HG03139 (cell line): ENCODE measurements at regions not wholly inside any gene's neighbourhood (a gene's known extent, or its start where the extent isn't known, plus 50 kb on each side); places are given as distances from the start of the nearest gene placed in this dataset.

Experiments used
- ATAC-seq: cut with Tn5 transposase; IDR thresholded peaks from one replicate; pipeline ENCODE4 v1.9.1; 2021; ENCODE audit not compliant: unreplicated experiment

GRCh38 chr1:56002231-56002630 is 577.1 kb downstream of the PLPP3 start:
- ATAC-seq, result no peak

DNA sequence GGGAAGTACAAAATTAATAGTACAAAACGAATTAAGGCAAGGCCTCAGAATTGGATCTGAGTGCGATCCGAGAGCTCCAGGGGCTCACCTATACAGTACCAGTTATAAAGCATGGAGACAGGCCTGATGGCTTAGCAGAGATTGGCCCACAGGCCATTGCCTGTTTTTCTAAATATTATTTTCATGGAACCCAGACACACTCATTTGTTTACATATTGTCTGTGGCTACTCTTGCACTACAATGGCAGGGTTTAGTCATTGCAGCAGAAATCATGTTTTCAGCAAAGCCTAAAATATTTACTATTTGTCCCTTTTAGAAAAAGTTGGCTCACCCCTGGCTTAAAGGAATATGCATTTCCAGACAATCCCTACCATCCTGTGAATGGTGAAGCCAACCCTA is 578.9 kb downstream of the PLPP3 start:
- no peak for ATAC-seq

- no peak for ATAC-seq
Measured at GRCh38 chr1:55997536-55997935, 581.8 kb downstream of the PLPP3 start.

- no peak for ATAC-seq
Measured at GRCh38 chr1:55993646-55994318, 585.6 kb downstream of the PLPP3 start.

GRCh38 chr1:55990007-55990406 is 589.4 kb downstream of the PLPP3 start:
- no peak for ATAC-seq

GRCh38 chr1:55988963-55989452 is 590.4 kb downstream of the PLPP3 start:
- no peak for ATAC-seq

DNA sequence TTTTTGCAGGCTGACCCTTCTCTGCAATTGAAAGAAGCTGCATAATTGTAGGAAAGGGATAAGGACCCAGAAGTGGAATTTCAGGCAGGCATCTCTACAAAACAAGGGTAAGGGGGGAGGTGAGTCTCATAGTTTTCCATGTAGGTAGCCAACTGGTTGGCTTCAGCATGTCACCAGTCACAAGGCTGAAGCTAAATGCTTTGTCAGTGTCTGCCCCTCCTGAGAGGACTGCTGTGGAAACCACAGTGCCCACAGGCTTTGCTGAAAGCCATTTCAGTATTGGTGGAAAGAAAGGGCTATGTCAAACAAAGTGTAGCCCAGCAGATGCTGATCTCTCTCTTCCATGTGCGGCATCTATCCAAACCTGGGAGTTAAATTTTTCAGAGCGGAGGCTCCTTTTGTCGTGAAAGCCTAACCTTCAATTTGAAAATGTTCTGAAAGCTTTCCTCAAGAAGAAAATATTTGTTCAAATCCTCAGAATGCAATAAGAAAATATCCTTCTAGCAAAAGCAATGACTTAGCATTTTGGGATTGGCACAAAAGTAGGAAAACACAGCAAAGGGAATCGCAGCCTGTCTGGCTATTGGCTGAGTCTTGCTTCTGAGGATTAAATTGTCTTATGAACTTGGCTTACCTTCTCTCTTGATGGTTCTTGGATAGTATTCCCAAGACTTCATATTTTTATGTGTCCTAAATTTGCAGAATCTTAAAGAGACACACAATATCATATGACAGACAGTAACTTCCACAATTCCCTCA is 591.7 kb downstream of the PLPP3 start:
- ATAC-seq, result no peak

- no peak for ATAC-seq
Measured at GRCh38 chr1:55986003-55986402, 593.4 kb downstream of the PLPP3 start.

DNA sequence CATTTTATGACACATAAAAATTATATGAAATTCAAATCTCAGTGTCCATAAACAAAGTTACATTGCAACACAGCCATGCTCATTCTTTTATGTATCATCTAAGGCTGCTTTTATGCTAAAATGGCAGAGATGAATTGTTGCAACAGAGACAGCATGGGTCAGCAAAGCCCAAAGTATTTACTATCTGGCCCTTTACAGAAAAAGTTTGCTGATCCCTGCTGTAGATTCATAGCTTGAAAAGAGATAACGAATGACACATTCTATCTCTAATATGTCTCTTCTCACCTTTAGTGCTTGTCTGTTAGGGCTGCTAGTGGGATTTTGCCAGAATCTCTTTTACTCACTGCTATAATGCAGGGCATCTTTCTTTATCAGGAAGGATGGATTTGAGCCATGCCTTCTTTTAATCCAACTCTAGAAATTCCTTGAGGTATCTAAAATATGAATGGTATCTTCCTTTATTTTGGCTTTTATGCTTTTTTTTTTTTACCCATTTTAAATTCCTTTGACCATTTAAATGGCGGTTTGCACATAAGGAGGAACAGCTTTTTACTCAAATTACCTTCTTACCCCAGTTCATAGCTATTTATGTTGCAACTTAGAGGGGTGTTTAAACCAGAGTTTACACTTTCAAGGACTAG is 598.2 kb downstream of the PLPP3 start:
- ATAC-seq, result no peak

DNA sequence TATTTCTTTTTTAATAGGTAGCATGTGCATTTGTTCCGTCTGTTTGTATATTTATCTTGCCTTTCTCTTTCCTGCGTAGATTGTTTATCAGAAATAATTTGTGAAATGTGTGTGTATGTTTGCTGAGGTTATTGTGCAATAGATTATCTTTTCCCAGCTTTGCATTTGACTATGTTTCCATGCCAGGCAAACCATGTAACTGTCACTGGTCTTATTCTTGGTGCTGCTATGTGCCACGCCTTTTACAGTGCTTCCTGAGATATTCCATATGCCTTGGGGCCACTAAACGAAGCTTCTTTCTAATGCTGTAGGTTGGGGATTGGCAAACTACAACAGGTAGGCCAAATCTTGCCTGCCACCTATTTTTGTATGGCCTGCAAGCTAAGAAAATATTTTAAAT is 598.8 kb downstream of the PLPP3 start:
- no peak for ATAC-seq

- no peak for ATAC-seq
Measured at GRCh38 chr1:55974714-55975441, 604.5 kb downstream of the PLPP3 start.

GRCh38 chr1:55970526-55971110 is 608.7 kb downstream of the PLPP3 start:
- ATAC-seq, result no peak

DNA sequence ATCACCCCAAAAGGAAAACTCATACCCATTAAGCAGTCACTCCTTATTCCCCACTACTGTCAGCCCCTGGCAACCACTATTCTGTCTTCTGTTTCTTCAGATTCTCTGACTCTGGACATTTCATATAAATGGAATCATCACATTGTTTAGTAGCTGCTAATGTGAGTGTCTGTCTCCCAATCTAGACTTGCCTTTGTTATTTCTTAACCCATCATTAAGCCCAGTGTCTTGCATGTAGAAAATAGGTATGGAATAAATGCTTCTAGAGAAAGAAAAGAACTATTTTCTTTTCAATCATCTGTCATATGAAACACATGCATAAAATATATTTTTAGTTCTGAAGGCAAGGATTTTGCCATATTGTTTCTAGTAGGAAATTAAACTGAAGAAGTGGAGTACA is 610.0 kb downstream of the PLPP3 start:
- no peak for ATAC-seq

DNA sequence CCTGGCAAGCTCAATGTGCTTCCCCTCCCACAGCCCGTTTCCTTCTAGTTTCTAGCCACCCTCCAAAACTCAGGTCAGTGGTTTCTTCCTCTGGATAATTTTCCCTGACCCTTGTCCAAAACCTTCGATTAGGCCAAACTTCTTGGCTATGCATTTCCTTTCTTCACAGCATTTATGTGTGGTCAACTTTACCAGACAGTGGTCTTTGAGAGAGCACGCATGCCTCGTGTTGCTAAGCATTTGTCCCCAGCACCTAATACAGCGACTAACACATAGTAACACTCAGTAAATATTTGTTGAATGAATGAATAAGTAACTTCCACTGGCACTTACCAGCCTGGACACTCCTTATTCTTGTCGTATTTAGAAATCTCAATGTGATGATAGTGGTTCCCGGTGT is 610.7 kb downstream of the PLPP3 start:
- ATAC-seq, result no peak

DNA sequence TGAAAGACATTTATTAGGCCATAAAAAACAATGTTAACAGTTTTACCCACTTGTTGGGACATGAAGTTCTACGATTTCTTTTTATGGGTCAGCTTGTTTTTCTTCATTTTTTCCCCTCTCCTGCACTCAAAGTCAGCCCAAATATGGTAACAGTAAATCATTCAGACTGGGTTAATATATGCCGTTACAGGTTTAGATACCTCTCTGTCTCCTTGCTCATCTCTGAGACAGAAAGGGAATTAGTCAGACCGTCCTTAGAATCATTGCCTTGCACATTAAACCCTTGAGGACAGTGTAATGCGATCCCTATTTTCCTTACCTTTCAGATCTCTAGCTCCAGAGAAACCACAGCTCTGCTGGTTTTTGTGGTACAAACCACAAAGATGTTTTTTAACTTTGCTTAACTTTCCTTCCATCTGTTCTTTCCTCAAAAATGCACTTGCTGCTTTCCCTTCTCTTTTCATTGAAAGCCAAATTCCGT is 613.3 kb downstream of the PLPP3 start:
- no peak for ATAC-seq

- no peak for ATAC-seq
Measured at GRCh38 chr1:55962472-55962871, 616.9 kb downstream of the PLPP3 start.

DNA sequence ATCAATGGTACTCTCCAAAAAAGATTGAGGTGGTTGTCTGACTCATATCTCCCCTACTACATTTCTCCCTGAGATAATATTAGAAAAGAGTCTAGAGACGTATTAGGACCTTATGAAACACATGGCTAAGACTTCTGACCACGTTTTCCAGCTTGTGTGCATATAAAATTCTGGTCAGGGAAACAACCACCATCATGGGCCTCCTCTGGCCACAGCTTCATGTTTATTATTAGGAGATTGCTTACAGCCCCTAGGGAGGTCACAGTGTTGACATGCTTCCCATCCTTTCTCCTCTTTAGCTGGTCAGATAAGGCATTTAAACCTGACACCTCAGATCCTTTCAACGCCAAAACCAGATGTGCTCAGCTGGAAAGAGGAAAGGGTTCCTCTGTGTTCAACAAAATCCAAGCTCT is 620.2 kb downstream of the PLPP3 start:
- no peak for ATAC-seq

DNA sequence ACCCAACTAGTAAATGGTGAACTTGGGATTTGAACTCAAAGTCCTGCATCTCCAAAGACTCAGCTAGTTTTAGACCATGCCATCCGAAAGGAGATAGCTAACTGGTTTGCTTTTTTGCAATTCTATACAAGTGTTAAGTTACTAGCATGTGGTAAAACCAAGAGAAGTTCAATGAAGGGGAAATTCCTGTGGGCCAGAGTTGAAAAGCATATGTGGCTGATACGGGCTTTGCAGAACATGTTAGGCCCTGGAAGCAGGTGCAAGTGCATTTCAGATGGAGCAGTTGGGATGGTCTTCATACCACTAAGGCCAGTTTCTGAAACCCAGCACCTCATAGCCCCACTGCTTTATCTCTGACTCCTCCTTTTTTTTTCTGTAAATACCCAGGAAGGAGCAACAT is 620.9 kb downstream of the PLPP3 start:
- ATAC-seq, result no peak

GRCh38 chr1:55957276-55957675 is 622.1 kb downstream of the PLPP3 start:
- no peak for ATAC-seq

- no peak for ATAC-seq
Measured at GRCh38 chr1:55955016-55955621, 624.2 kb downstream of the PLPP3 start.
